IMR-90 (cell line): ENCODE measurements at regions not wholly inside any gene's neighbourhood (a gene's known extent, or its start where the extent isn't known, plus 50 kb on each side); places are given as distances from the start of the nearest gene placed in this dataset.

Source experiments
- ATAC-seq: fragments of 200-7000 bp; cut with Tn5 transposase; 2 replicates; pipeline ENCODE4 v1.9.1; 2020; ENCODE audit warnings: low read depth, mild to moderate bottlenecking, moderate library complexity
- BruUV-seq: library from RNA; stranded (reverse); fragments of 400-500 nt; replicated peaks from 2 replicates; lab custom pipeline; 2021; lab: Mats Ljungman, UMichigan
- CTCF ChIA-PET: fragments of 300-600 bp; formaldehyde crosslinking; extraction: SDS; loops from one replicate; lab custom pipeline; 2021; ENCODE audit warnings: antibody characterized with exemption; lab: Yijun Ruan, JAX
- POLR2A ChIA-PET: fragments of 300-600 bp; sonication (Branson Sonifier 250); formaldehyde crosslinking; loops from one replicate; lab custom pipeline; 2022; ENCODE audit warnings: antibody characterized with exemption; ENCODE audit not compliant: unreplicated experiment; lab: Charles Lee
- DNase-seq: peaks from one replicate; pipeline ENCODE4 v3.0.0; 2013
- H2AFZ ChIP-seq: replicated peaks from 2 replicates; pipeline ENCODE3; 2013; ENCODE audit warnings: low read length, mild to moderate bottlenecking; ENCODE audit not compliant: poor library complexity
- H2AK5ac ChIP-seq: 2 replicates; pipeline ENCODE4 v1.6.1; 2013; ENCODE audit warnings: low read depth, low read length, inconsistent platforms
- H2AK9ac ChIP-seq: replicated peaks from 2 replicates; pipeline ENCODE3; 2013; ENCODE audit warnings: mild to moderate bottlenecking, low read depth, low read length, moderate library complexity; ENCODE audit not compliant: poor library complexity
- H2BK120ac ChIP-seq: 2 replicates; pipeline ENCODE4 v1.6.1; 2013; ENCODE audit warnings: low read depth, low read length, inconsistent platforms
- H2BK15ac ChIP-seq: 3 replicates; pipeline ENCODE4 v1.6.1; 2013; ENCODE audit warnings: low read depth, low read length, inconsistent platforms
- H2BK20ac ChIP-seq: 2 replicates; pipeline ENCODE4 v1.6.1; 2013; ENCODE audit warnings: low read depth, mild to moderate bottlenecking, inconsistent platforms, low read length, moderate library complexity
- H2BK5ac ChIP-seq: 2 replicates; pipeline ENCODE4 v1.6.1; 2013; ENCODE audit warnings: mild to moderate bottlenecking, low read depth, low read length, inconsistent platforms; ENCODE audit not compliant: poor library complexity, severe bottlenecking
- H3K14ac ChIP-seq: replicated peaks from 2 replicates; pipeline ENCODE4 v1.6.1; 2013; ENCODE audit warnings: low read depth, low read length, inconsistent platforms
- H3K18ac ChIP-seq: 2 replicates; pipeline ENCODE4 v1.6.1; 2013; ENCODE audit warnings: low read depth, low read length, control low read depth
- H3K23ac ChIP-seq: 2 replicates; pipeline ENCODE4 v1.6.1; 2013; ENCODE audit warnings: low read depth, low read length, inconsistent platforms
- H3K27ac ChIP-seq: 2 replicates; pipeline ENCODE4 v1.5.1; 2013; ENCODE audit warnings: mild to moderate bottlenecking, control low read depth, low read length; ENCODE audit not compliant: insufficient read depth
- H3K27me3 ChIP-seq: 2 replicates; pipeline ENCODE4 v1.6.1; 2013; ENCODE audit warnings: low read length; ENCODE audit not compliant: control insufficient read depth, insufficient read depth
- H3K36me3 ChIP-seq: 2 replicates; pipeline ENCODE4 v1.6.1; 2013; ENCODE audit warnings: low read length, mixed read lengths; ENCODE audit not compliant: control insufficient read depth, insufficient read depth
- H3K4ac ChIP-seq: 2 replicates; pipeline ENCODE4 v1.6.1; 2013; ENCODE audit warnings: low read depth, low read length, inconsistent platforms
- H3K4me1 ChIP-seq: 2 replicates; pipeline ENCODE4 v1.6.1; 2013; ENCODE audit warnings: low read length, mixed read lengths; ENCODE audit not compliant: control insufficient read depth, insufficient read depth
- H3K4me2 ChIP-seq: 2 replicates; pipeline ENCODE4 v1.6.1; 2013; ENCODE audit warnings: low read depth, mild to moderate bottlenecking, control low read depth, low read length, moderate library complexity
- H3K4me3 ChIP-seq: 2 replicates; pipeline ENCODE4 v1.5.1; 2013; ENCODE audit warnings: low read depth, mild to moderate bottlenecking, control low read depth, low read length, moderate library complexity; ENCODE audit not compliant: insufficient read depth
- H3K56ac ChIP-seq: 2 replicates; pipeline ENCODE4 v1.6.1; 2013; ENCODE audit warnings: low read length, inconsistent platforms; ENCODE audit not compliant: insufficient read depth; ENCODE audit errors: extremely low read depth
- H3K79me1 ChIP-seq, 2 experiments: 2 replicates each; pipeline ENCODE4 v1.6.1; 2013; ENCODE audit warnings: low read length in 2 of 2, inconsistent platforms in 1 of 2, low read depth in 1 of 2
- H3K9ac ChIP-seq: 2 replicates; pipeline ENCODE4 v1.6.1; 2013; ENCODE audit warnings: low read depth, low read length, control low read depth
- H3K9me1 ChIP-seq: 2 replicates; pipeline ENCODE4 v1.6.1; 2013; ENCODE audit warnings: low read length, inconsistent platforms; ENCODE audit not compliant: insufficient read depth
- H3K9me3 ChIP-seq: 2 replicates; pipeline ENCODE4 v1.6.1; 2013; ENCODE audit warnings: low read length; ENCODE audit not compliant: control insufficient read depth, insufficient read depth
- H4K20me1 ChIP-seq: 2 replicates; pipeline ENCODE4 v1.6.1; 2013; ENCODE audit warnings: low read length, inconsistent platforms; ENCODE audit not compliant: insufficient read depth
- H4K5ac ChIP-seq: 2 replicates; pipeline ENCODE4 v1.6.1; 2013; ENCODE audit warnings: mild to moderate bottlenecking, low read depth, low read length, control low read depth
- H4K8ac ChIP-seq, 2 experiments: 2 replicates each; pipeline ENCODE4 v1.6.1; 2013; ENCODE audit warnings: low read depth in 2 of 2, low read length in 2 of 2, control low read depth in 1 of 2, inconsistent platforms in 1 of 2
- H4K91ac ChIP-seq: 2 replicates; pipeline ENCODE4 v1.6.1; 2013; ENCODE audit warnings: low read depth, low read length, inconsistent platforms; ENCODE audit not compliant: insufficient read depth
- BHLHE40 ChIP-seq: fragments of 150-350 bp; IDR thresholded peaks from 2 replicates; pipeline ENCODE4 v1.6.1; 2016; ENCODE audit warnings: mild to moderate bottlenecking, low read depth, low read length
- CEBPB ChIP-seq: IDR thresholded peaks from 2 replicates; pipeline ENCODE4 v1.6.1; 2012; ENCODE audit warnings: low read depth, low read length, improper control_type of control experiment
- CTCF ChIP-seq: conservative IDR thresholded peaks from 2 replicates; pipeline ENCODE4 v1.5.1; 2012; ENCODE audit warnings: mild to moderate bottlenecking, low read depth, low read length, improper control_type of control experiment
- FOS ChIP-seq: fragments of 150-350 bp; IDR thresholded peaks from 2 replicates; pipeline ENCODE4 v1.6.1; 2016; ENCODE audit warnings: low read depth, low read length
- MAZ ChIP-seq: IDR thresholded peaks from 2 replicates; pipeline ENCODE4 v1.6.1; 2012; ENCODE audit warnings: low read depth, mild to moderate bottlenecking, low read length, improper control_type of control experiment, moderate library complexity, borderline replicate concordance
- NFE2L2 ChIP-seq: fragments of 150-350 bp; IDR thresholded peaks from 2 replicates; pipeline ENCODE4 v1.6.1; 2016; ENCODE audit warnings: low read depth, mild to moderate bottlenecking, low read length
- RFX5 ChIP-seq: IDR thresholded peaks from 2 replicates; pipeline ENCODE4 v1.8.0; 2012; ENCODE audit warnings: low read depth, mild to moderate bottlenecking, low read length, moderate library complexity
- WGBS, 2 experiments: methylation state at CpG; one replicate each; pipeline versions ENCODE4 v1.1.5 to v1.1.7; 2013; ENCODE audit warnings: missing lambda C conversion rate in 2 of 2; ENCODE audit not compliant: insufficient read length in 1 of 2; ENCODE audit errors: extremely low coverage in 2 of 2; 5-methylcytosine and 5-hydroxymethylcytosine counted together
- dilution Hi-C: fragments of 300-500 bp; cut with HindIII; formaldehyde crosslinking; loops from one replicate; pipeline ENCODE4 v1.14.3; 2018; ENCODE audit warnings: low sequenced_read_pairs; ENCODE audit not compliant: unreplicated experiment
- in situ Hi-C: fragments of 300-500 bp; cut with MboI; formaldehyde crosslinking; loops from 3 replicates; pipeline ENCODE4 v1.14.3; 2019; ENCODE audit warnings: low sequenced_read_pairs, inconsistent platforms, mixed read lengths
- intact Hi-C: fragments of 100-400 bp; cut with micrococcal nuclease; formaldehyde crosslinking; loops from 2 replicates; pipeline ENCODE4 v1.10.0; 2022
- TF ChIP-seq, protein P1 (sequence below): fragments of 150-350 bp; IDR thresholded peaks from 2 replicates; pipeline ENCODE4 v1.6.1; 2016; ENCODE audit warnings: low read depth, mild to moderate bottlenecking, low read length, moderate library complexity, borderline replicate concordance

GRCh38 chr15:79212589-79213157 lies 69.8 kb upstream of the ANKRD34C start:
- DNase-seq (no peak), ATAC-seq (no peak)
- WGBS, 2 experiments: no CpG with 5 or more reads among the region's 11 CpGs
- Histone ChIP-seq H4K91ac (no peak overlapping the region), H2AK9ac (no peak overlapping the region), H3K14ac (no peak overlapping the region), H3K4me1 (no peaks in the 10 kb centered on the region), H3K4me2 (no peak overlapping the region), H3K79me1 (no peaks in the 10 kb centered on the region), H2AK5ac (no peak overlapping the region), H2BK15ac (no peak overlapping the region), H3K9me1 (no peaks in the 10 kb centered on the region), H3K23ac (no peak overlapping the region), H2BK120ac (no peak overlapping the region), H3K27me3 (peaks cover 10% of the 10 kb centered on the region), H2BK5ac (no peak overlapping the region), H3K27ac (no peak overlapping the region), H3K9ac (no peak overlapping the region), H4K5ac (no peak overlapping the region), H3K4ac (no peak overlapping the region), H3K4me3 (no peak overlapping the region), H3K18ac (no peak overlapping the region), H4K8ac (no peak overlapping the region), H3K36me3 (no peaks in the 10 kb centered on the region), H3K9me3 (no peaks in the 10 kb centered on the region; the same call in 1 of the 2 replicates), H2BK20ac (no peak overlapping the region), H3K56ac (no peak overlapping the region), H2AFZ (no peak overlapping the region), H4K20me1 (no peaks in the 10 kb centered on the region)
- TF ChIP-seq, protein P1, sequence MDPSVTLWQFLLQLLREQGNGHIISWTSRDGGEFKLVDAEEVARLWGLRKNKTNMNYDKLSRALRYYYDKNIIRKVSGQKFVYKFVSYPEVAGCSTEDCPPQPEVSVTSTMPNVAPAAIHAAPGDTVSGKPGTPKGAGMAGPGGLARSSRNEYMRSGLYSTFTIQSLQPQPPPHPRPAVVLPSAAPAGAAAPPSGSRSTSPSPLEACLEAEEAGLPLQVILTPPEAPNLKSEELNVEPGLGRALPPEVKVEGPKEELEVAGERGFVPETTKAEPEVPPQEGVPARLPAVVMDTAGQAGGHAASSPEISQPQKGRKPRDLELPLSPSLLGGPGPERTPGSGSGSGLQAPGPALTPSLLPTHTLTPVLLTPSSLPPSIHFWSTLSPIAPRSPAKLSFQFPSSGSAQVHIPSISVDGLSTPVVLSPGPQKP: no peak
- TF ChIP-seq BHLHE40: no peak
- no peak for TF ChIP-seq NFE2L2
- TF ChIP-seq CEBPB: no peak
- no peak for TF ChIP-seq FOS
- TF ChIP-seq MAZ: no peak
- TF ChIP-seq RFX5: no peak
- TF ChIP-seq CTCF: no peak
- ChIA-PET CTCF (no interaction called here), POLR2A (no interaction called here)
- BruUV-seq: no TSS peak
- in situ Hi-C loops: no loop called here
- dilution Hi-C loops: no loop called here
- intact Hi-C loops: no loop called here
